ENCODE measurements at regions not wholly inside any gene's neighbourhood (a gene's known extent, or its start where the extent isn't known, plus 50 kb on each side); places are given as distances from the start of the nearest gene placed in this dataset.

GRCh38 chr11:70528046-70528793 lies 129.9 kb downstream of the CTTN start:
- Histone ChIP-seq H2AFZ (no peak overlapping the region), H3K27me3 (ENCODE audit: insufficient read depth) (no peaks in the 10 kb centered on the region), H3K4me3 (no peak overlapping the region), H3K4me2 (no peak overlapping the region), H3K9me2 (ENCODE audit: insufficient read depth) (no peaks in the 10 kb centered on the region), H3K4me1 (ENCODE audit: insufficient read depth) (peaks cover 33% of the 10 kb centered on the region), H3F3A (replicated peaks; ENCODE audit: low read depth) (no peaks in the 10 kb centered on the region), H3K36me3 (ENCODE audit: insufficient read depth) (no peaks in the 10 kb centered on the region), H3K79me2 (replicated peaks; ENCODE audit: insufficient read depth) (peaks cover 11% of the 10 kb centered on the region; the same call in 1 of the 2 replicates), H3K27ac (ENCODE audit: low read depth) (no peak overlapping the region), H4K20me1 (replicated peaks; ENCODE audit: insufficient read depth) (no peaks in the 10 kb centered on the region; the same call in 1 of the 2 replicates)
- peaks cover 8% of the 10 kb centered on the region; the same call in 2 of the 3 replicates for H3K36me3 Mint-ChIP-seq (ENCODE audit: low read depth)
- no peak overlapping the region for H3K4me3 Mint-ChIP-seq
- no peak for DNase-seq (ENCODE audit: low spot score)
- H3K27me3 Mint-ChIP-seq (ENCODE audit: insufficient read depth, low read depth, poor library complexity), result peaks cover 19% of the 10 kb centered on the region
- no peak overlapping the region for H3K27ac Mint-ChIP-seq
- H3K9me3 Mint-ChIP-seq, result peaks cover 3% of the 10 kb centered on the region; the same call in 2 of the 3 replicates
- no peak for ATAC-seq
- H3K4me1 Mint-ChIP-seq, result peaks cover 55% of the 10 kb centered on the region
- TF ChIP-seq CTCF (conservative IDR thresholded peaks at IDR 0.05; ENCODE audit: low read depth in 2 of 2) (peak in 1 of 2 experiments; percentile 43; a peak in 3 of 4 replicates), ZNF462 (CRISPR knock-in tag; IDR thresholded peaks at IDR 0.05) (no peak)

All from GM23338 (cell line).